EL (cell line): ENCODE measurements at regions not wholly inside any gene's neighbourhood (a gene's known extent, or its start where the extent isn't known, plus 50 kb on each side); places are given as distances from the start of the nearest gene placed in this dataset.

ENCODE experiments used
- DNase-seq: peaks from one replicate; pipeline ENCODE4 v3.0.0-alpha.2; 2016

DNA sequence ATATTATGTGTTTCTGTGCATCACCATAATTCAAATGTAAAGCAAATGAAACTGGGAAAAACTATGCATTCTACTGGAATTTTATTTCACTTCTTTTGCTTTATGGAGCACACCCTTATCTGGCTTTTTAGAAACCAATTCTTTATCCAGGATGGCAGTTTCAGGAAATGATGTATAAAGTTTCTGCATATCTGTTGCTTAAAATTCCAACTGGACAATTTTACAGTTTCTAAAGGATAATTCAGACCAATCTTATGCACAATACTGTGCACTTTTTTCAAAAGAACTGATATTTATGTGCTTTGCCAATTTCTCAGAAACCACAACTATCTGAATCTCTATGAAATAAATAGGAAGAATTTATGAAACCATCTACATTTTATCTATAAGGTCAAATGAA is 246.5 kb upstream of the MIR17HG start:
- DNase-seq = no peak

DNA sequence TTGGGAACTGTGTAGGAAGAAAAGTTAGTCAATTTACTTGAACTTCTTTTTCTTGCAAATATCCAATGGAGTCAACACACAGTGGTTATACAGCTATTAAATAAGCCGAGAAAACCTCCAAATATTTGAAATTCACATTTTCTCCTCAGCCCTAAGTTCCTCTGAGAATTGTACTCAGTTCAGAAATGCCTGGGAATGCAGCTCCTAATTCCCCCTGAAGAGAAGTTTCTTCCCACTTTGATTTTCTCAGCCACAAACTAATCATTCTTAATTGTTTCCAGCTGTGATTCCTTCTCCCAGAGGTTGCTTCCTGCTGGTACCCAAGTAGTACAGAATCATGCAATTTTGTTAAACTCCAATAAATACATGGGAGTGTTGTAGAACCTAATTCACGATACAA is 246.1 kb upstream of the MIR17HG start:
- DNase-seq = no peak

DNA sequence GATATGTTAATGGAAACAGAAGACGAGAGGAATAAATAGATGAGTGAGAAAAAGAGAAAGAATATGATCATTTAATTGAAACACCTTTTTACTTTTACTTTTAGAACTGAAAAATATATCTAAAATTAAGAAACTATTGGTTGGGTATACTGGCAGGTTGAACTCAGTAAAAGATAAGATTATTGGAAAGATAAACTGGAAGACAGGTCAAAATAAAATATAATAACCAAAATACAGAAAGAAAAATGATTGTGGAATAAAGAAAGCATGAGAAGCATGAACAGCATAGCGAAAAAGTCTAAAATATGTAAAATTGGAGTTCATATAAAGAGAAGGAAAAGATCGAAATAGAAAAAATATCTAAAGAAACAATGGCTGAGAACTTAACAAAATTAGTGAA is 242.2 kb upstream of the MIR17HG start:
- no peak for DNase-seq

DNA sequence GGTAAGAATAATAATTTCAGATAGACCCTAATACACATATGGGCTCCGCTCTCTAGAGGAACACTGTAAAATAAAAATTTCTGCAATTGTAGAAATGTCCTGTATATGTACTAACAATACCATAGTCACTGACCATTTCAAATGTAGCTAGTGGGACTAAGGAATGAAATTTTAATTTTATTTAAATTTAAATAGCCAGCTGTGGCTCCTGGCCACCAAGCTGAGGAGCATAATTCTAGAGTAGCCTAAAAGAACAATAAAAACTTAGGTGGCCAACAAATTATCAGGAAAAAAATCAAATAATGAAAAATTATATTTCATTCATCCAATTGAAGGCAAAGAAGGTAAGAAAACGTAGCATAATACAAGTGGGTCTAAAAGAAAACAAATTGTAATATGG is 240.9 kb upstream of the MIR17HG start:
- DNase-seq = no peak

DNA sequence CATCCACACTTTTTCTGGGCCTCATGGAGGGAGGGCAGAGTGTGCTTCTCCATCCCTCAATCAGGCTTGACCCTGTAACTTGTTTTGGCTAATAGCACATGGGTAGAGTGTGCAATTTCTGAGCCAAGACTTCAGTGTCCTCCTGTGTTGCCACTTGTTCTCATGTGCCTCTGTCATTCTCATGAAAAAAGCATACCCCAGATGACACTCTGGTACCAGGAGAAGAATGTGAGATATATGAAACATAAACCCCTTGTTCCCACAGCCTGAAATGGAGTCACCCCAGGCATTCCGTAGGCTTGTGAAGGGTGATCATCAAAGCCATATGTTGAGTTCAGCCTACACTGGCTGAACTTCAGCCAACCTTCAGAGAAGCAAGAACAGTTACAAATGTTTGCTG is 239.2 kb upstream of the MIR17HG start:
- DNase-seq = no peak

DNA sequence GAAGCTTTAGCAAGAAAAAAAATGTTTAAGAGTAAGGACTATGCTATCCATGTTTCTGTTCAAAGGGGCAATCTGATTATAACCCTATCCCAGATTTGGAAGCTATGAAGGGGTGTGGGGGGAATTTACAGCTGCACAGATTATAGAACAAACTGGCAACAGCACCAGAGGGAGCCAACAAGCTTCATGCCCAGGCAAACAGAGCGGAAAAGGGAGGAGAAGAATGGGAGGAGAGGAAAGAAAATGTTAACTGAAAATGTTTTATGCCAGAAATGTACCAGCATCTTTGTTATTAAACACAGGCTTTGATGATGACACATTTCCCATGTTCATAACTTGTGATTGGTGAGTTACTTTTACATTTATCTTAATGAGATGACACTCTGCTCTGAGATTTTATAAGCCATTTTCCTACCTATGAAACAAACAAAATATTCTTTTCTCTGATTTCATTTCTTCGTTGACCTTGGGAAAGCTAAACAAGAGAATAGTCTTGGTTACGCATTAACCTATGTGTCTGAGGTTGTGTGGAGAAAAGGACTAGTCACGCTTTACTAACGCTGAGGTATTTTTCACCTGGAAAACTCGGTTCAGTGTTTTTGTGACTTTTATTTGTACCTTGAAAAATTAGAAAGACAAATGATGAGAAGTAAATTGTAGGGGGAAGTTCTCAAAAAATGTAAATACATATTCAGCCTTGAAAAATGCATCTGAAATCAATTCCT is 235.8 kb upstream of the MIR17HG start:
- DNase-seq = no peak

DNA sequence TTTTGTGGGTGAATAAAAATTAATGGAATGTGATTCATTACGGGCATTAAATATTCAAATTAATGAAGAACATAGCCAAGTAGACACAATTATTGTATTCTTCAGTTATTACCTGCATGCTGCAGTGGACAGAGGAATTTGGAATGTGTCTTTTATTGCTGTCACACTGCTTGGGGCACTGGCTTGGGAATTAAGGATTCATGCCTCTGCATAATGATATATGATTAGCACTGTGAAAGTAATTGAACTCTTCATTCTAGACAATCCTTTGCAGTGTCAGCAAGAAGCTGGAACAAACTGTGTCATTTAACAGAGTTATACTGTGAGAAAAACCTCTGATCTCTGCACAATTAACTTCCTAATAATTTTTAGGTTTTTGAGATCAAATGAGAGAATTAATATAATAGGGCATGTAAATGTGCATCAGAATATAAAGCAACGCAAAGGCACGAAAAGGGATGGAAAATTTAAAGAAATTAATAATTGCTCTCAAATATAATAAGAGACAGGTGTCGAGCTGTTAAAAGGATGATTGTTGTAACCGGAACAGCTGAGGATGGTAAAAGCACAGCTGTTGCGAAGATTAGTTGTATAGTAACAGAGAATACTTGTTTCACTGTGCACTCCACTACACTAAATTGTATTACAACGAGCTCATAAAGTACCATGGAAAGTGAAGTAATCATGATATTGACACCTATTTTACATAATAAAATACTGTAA is 235.1 kb upstream of the MIR17HG start:
- no peak for DNase-seq

DNA sequence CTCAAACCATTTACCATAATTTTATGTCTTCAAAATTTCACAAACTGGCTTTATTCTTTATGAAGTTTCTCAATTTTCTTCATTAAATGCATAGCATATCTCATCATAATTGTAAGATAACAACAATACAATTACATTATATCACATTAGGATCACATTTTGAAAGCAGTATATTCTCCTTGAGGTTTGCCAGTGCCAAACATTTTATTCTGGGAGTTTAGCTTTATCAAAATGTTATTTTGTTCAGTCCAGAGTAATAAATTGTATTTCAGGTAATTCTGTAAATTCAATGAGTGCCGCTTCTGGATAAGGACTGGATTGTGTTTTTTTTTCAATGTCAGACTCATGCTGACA is 234.6 kb upstream of the MIR17HG start:
- no peak for DNase-seq

DNA sequence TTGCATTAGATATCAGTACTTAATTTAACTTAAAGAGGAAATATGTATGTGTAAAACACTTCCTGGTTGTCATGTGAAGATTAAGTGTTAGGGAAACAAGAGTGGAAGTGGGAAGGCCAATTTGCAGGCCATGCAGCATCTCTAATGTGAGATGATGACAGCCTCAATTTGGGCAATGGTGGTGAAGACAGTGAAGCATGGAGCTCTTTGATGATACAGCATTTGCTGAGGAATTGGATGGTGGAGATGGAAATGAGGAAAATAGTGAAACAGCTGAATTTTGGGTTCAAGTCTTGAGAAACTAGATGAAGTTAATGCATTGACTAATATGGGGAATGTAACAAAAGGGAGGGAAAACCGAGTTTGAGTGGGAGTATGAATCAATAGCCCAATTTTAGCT is 231.7 kb upstream of the MIR17HG start:
- no peak for DNase-seq

DNA sequence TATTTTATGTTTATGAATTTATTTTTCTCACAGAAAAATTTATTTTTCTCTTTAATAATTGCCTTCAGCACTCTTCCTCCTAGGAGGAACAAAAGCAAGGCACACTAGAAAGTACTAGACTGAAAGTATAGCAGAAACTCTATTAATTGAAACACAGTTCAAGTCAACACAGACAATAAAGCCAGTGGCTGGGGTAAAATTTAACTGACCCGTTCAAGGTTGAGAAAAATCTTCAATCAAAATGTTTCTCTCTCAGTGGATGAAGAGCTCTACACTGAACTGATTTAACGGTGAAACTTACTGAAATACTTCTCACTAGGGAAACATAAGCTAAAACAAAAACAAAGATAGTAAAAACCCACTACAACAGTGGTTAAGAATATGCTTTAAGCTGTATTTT is 230.1 kb upstream of the MIR17HG start:
- DNase-seq = no peak

DNA sequence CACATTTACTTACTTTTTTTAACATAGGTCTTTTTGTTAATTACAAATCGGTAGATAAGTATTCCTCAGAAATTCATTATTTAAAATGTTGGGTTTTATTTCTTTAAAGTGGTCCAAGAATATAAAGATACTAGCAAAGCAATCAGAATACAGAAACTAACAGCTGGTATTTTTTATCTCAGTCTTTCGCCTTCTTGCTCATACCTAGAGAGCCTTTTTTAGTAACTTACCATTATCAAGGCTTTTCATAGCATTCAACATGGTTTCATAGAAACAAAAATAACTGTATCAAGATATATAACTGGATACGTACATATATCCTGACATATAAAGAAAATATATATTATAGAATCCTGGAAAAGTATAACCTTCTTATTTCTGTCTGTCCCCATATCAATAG is 227.8 kb upstream of the MIR17HG start:
- no peak for DNase-seq

DNA sequence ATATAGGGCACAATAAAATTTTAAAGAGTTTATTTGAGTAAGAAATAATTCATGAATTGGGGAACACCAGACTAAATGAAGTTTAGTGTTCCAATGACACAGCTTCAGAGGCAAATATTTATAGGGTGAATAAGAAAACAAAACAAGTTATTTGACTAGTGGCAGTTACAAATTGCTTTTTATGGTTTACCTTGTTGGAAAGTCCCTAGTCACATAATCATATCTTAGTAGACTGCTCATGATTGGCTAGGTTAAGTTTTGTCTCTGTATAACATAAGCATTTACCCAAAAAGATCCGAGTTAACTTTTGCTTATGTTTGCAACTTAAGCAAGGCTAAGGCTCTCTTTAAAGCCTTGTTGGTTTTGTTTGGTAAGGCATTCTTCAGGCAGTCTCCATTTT is 224.7 kb upstream of the MIR17HG start:
- DNase-seq = no peak

DNA sequence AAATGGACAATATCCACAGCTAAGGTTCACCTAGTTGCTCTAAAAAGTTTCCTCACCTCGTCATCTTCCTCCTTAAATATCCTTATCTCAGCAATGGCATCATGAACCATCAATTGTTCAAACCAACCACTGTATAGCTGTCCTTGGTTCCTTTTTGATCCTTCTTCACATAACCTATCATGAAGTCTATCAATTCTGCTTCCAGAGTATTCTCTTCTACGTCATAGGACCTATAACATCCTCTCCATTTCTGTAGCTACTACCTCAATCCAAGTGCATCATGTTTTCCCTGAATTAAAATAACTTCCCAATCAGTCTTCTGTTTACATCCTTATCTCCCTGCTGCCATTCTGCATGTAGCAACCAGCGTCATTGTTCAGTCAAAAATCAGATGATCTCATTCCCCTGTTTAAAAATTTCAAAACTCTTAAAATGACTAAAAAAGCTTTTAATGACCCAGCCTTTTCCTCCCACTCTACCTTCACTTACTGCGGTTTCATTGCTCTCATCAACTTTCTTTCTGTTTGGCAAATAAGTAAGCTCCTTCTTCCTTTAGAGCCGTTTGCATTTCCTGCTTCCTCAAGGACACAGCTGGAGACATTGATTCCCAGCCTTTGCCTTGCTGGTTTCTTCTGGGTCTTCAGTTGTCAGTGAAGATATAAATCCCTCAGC is 223.9 kb upstream of the MIR17HG start:
- DNase-seq = no peak

DNA sequence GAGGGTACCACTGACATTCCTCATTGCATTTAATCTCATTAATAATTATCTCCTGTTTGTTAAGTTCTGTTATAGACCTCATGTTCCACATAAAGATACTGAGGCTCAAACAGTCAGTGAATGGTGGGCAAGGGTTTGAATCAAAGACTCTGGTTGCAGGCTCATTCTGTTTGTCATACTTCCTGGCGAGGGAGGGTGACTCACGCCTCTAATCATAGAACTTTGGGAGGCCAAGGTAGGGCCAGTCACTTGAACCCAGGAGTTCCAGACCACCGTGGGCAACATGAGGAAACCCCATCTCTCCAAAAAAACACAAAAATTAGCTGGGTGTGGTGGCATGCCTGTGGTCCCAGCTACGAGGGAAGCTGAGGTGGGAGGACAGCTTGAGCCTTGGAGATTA is 220.7 kb upstream of the MIR17HG start:
- DNase-seq = no peak

DNA sequence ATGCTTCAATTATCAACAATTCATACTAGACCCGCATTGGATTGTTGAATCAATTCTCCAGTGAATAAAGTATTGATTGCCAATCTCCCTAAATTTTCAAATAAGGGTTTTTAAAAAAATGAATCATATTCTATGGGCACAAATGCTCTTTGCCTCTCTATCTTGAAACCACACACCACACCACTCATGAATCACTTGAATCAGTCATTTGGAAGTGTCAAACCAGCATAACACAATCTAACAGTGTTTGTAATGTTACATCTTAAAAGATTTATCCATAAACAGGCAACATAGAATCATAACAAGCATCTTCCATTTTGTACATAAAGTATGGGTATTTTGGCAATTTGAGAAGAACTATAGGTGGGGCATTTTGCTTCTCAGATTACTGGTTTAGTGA is 219.5 kb upstream of the MIR17HG start:
- no peak for DNase-seq

DNA sequence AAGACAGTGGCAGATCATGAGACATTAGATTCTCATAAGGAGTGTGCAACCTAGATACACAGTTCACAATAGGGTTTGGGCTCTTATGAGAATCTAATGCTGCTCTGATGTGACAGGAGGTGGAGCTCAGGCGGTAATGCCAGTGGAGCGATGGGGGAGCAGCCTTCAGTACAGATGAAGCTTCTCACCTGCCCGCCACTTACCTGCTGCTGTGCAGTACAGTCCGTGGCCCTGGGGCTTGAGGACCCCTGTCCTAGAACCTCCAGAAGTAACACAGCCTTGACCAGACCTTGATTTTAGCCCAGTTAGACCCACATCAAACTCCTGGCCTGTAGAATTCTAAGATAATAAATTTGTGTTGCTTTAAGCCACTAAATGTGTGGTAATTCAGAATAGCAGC is 215.1 kb upstream of the MIR17HG start:
- DNase-seq = no peak

DNA sequence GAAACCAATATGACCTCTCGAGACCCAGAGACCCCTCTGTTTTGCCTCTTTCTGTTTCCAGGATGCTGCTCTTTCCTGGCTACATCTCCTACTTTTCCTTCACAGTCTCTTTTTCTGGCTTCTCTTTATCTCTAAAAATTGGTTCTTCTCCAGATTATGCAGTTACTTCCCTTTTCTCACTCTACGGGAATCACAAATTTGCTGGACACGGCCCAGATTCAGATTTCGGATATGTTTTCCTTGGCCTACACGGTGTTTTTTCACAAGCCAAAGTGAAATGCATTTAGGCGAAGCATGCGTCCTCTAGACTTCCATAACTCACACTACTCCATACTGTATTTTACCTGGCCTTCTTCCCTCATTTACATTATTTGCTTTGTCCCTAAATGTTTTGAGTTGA is 214.7 kb upstream of the MIR17HG start:
- no peak for DNase-seq

DNA sequence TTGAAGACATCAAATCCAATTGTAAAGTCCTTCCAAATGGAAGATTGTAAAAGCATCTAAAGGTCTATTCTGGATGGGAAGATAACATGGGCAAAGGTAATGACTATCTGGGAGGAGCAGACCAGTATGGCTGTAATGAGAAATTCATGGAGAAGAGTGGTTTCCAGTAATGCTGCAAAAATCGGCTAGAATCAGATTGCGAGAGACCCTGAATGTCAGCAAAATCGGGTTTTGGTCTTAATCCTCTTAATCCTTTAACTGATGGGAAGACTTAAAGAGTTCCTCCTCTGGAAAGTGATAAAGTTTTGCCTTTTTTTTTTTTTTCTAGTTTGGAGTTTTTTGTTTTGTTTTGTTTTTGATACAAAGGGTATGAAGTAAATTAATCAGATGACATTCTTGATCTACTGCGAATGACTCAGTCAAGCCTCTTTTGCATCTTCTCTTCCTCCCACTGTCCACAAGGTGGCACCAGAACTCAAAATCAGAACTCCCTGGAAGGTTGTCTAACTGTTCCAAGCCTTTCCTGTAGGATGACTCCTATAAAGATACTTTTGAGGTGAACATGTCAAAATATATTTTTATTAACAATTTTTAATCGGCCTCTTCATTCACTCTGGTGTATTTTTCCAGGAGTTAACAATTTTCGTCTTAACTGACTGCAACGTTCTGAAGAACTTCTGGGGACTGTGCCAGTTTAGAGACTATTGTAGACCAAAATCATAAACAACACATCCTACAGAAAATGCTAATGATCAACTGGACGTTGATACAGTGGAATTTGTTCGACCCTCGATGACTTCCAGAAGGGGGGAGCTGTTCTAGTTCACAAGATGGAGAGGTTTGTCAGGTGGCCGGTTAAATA is 213.3 kb upstream of the MIR17HG start:
- DNase-seq = peak; percentile 44

DNA sequence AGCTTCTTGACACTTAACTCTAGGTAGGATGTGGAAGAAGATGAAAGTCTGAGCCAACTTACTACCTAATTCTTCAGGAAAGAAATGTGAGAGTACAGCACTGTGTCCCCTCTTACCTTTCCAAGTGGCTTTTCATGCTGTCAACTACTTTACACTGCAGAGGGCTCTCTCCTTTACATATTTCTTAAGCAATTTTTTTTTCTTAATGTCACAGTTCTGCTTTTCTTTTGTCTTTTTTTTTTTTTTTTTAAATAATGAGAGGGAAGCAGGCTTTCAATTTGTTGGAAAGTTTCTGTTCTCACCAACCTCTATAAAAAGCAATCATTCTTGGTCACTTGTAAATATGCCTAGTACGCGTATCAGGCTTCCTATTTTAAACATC is 212.7 kb upstream of the MIR17HG start:
- DNase-seq = no peak

DNA sequence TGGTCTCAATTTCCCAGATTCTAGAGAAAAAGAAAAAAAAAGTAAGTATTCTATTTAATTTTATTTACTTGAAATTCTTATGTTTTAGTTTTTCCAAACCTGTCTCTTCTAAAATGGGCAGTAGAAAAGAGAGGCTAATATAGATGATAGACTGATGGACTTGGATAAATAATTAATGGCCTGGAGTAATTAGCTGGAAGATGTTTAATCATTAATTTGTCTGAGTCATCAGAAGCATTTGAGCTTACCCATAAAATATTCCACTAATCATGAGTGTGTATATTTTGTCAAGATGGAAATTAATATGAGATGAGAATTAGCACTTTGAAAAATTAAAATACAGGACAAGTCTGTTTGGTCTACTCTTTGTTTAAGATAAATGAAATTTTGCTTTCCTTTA is 212.1 kb upstream of the MIR17HG start:
- no peak for DNase-seq

DNA sequence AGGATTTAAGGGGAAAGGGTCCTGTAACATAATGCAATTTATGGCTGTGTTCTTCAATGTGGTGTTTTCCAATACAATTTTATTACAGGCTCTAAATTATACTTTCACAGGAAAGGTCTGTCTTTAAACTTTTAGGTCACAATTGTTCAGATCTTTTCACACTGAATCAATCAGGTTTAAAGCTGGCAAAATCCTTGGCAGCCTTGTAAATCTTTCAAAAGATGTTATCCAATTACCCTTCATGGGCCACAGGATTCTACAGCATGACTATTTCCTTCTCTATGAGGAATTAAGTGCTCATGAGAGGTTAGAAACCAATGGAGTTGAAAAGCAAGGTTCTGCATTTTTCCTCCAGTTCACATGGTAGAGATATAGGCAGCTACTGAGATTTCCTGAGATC is 211.5 kb upstream of the MIR17HG start:
- no peak for DNase-seq

DNA sequence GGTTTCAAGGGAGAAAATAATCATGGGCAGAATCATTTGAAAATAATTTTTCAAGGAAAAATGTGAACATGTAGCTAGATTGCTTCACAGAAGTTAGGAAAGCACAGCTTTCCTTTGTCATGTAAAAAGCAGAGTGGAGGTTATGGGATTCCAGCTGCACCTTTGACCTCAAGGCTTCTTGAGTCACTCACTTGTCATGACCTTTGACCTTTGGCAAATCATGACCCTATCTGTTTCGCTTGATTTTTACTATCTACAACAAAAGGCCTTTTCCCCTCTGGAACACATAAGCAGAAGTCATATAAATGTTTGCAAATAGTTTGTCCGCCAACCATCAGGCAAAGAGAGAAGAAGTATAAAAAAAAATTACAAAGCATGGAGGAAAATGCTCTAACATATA is 210.7 kb upstream of the MIR17HG start:
- no peak for DNase-seq

DNA sequence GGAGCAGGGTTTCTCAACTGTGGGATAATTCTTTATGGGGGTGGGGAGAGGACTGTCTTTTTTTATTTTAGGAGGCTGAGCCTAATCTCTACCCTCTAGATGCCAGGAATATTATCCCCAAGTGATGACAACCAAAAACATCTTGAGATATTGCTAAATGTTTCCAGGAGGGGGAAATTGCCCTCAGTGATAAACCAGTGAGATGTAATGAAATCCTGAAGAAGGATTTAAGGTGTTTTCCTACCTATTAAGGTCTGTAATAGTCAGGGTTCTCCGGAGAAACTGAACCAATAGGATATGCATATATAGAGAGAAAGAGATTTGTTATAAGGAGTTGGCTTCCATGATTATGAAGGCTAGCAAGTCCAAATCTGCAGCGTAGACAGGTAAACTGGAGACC is 208.3 kb upstream of the MIR17HG start:
- DNase-seq = no peak
